PC-9 (cell line): ENCODE measurements at regions not wholly inside any gene's neighbourhood (a gene's known extent, or its start where the extent isn't known, plus 50 kb on each side); places are given as distances from the start of the nearest gene placed in this dataset.

ENCODE experiments used
- BruUV-seq: library from RNA; stranded (reverse); fragments of 400-500 nt; replicated peaks from 2 replicates; lab custom pipeline; 2021; lab: Mats Ljungman, UMichigan
- CTCF ChIA-PET: fragments of 300-600 bp; sonication (Branson Sonifier 250); formaldehyde crosslinking; loops from one replicate; lab custom pipeline; 2022; ENCODE audit warnings: antibody characterized with exemption; lab: Charles Lee
- POLR2A ChIA-PET: fragments of 300-600 bp; sonication (Branson Sonifier 250); formaldehyde crosslinking; loops from one replicate; lab custom pipeline; 2022; ENCODE audit warnings: antibody characterized with exemption; ENCODE audit not compliant: unreplicated experiment; lab: Charles Lee
- DNase-seq, 2 experiments: peaks; one replicate each; pipeline versions ENCODE4 v3.0.0 to v3.0.0-alpha.2; 2015 to 2022; ENCODE audit warnings: mixed read lengths in 1 of 2
- H2AFZ ChIP-seq: fragments of 200-600 bp; sonication (generic); 2 replicates; pipeline ENCODE4 v1.8.1; 2017; ENCODE audit warnings: antibody characterized with exemption
- H3F3A ChIP-seq: fragments of 200-600 bp; sonication (generic); 2 replicates; pipeline ENCODE4 v1.8.1; 2017; ENCODE audit warnings: antibody characterized with exemption, mild to moderate bottlenecking, low read depth; ENCODE audit not compliant: insufficient read depth
- H3K27ac ChIP-seq: fragments of 200-600 bp; sonication (generic); 2 replicates; pipeline ENCODE4 v1.6.1; 2016; ENCODE audit warnings: mixed run types
- H3K27me3 ChIP-seq: fragments of 200-600 bp; sonication (generic); 2 replicates; pipeline ENCODE4 v1.6.1; 2016; ENCODE audit warnings: low read depth, mixed run types; ENCODE audit not compliant: insufficient read depth
- H3K36me3 ChIP-seq: fragments of 200-600 bp; sonication (generic); 2 replicates; pipeline ENCODE4 v1.6.1; 2016; ENCODE audit warnings: low read depth, mixed run types
- H3K4me1 ChIP-seq: fragments of 200-600 bp; sonication (generic); replicated peaks from 2 replicates; pipeline ENCODE4 v1.6.1; 2016; ENCODE audit warnings: mixed run types; ENCODE audit not compliant: insufficient read depth
- H3K4me2 ChIP-seq: fragments of 200-600 bp; sonication (generic); 2 replicates; pipeline ENCODE4 v1.6.1; 2017; ENCODE audit warnings: mixed run types
- H3K4me3 ChIP-seq: fragments of 200-600 bp; sonication (generic); 2 replicates; pipeline ENCODE4 v1.6.1; 2016; ENCODE audit warnings: mixed run types
- H3K79me2 ChIP-seq: fragments of 200-600 bp; sonication (generic); 2 replicates; pipeline ENCODE4 v1.6.1; 2017; ENCODE audit warnings: low read depth, mixed run types
- H3K9me2 ChIP-seq: fragments of 200-600 bp; sonication (generic); 2 replicates; pipeline ENCODE4 v1.8.1; 2017; ENCODE audit warnings: mild to moderate bottlenecking; ENCODE audit not compliant: insufficient read depth
- H3K9me3 ChIP-seq: fragments of 200-600 bp; sonication (generic); 2 replicates; pipeline ENCODE4 v1.8.1; 2016; ENCODE audit warnings: low read depth; ENCODE audit not compliant: insufficient read depth
- H4K20me1 ChIP-seq: fragments of 200-600 bp; sonication (generic); 2 replicates; pipeline ENCODE4 v1.8.1; 2017; ENCODE audit not compliant: insufficient read depth
- EZH2 ChIP-seq: fragments of 200-600 bp; sonication (generic); IDR thresholded peaks from 2 replicates; pipeline ENCODE4 v1.8.0; 2017; ENCODE audit warnings: antibody characterized with exemption, low read depth
- intact Hi-C: fragments of 100-400 bp; cut with micrococcal nuclease; formaldehyde crosslinking; loops from one replicate; pipeline ENCODE4 v1.10.0; 2022; ENCODE audit not compliant: unreplicated experiment
- TF ChIP-seq, protein P1 (sequence below): fragments of 200-600 bp; sonication (generic); conservative IDR thresholded peaks from 2 replicates; pipeline ENCODE4 v1.6.1; 2017; ENCODE audit warnings: mixed run types, antibody characterized with exemption, mild to moderate bottlenecking, moderate library complexity

DNA sequence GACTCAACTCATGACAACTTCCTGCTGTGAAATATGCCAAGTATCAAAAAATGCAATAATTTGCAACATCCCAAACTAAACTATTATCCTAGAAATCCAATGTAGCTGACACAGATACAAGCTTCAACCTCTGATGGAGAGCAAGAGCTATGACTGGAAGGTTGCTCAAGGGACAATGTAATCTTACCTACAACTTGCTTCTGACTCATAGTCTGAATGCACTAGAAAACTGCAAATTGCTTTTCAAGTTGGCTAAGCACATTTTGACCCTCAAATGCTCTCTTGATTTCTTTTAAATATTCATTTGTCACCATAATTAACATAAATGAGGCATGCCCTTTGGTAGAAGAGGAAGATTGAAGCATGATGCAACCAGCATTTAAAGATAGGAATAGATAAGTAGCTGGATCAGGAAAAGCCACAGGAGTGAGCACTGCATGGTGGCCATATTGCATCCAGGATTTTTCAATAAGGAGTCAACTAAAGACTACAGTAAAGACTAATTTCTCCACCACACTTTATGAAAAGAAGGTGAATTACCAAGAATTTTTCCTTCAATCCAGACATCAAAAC, 630.8 kb upstream of the GBE1 start:
- TF ChIP-seq, protein P1, sequence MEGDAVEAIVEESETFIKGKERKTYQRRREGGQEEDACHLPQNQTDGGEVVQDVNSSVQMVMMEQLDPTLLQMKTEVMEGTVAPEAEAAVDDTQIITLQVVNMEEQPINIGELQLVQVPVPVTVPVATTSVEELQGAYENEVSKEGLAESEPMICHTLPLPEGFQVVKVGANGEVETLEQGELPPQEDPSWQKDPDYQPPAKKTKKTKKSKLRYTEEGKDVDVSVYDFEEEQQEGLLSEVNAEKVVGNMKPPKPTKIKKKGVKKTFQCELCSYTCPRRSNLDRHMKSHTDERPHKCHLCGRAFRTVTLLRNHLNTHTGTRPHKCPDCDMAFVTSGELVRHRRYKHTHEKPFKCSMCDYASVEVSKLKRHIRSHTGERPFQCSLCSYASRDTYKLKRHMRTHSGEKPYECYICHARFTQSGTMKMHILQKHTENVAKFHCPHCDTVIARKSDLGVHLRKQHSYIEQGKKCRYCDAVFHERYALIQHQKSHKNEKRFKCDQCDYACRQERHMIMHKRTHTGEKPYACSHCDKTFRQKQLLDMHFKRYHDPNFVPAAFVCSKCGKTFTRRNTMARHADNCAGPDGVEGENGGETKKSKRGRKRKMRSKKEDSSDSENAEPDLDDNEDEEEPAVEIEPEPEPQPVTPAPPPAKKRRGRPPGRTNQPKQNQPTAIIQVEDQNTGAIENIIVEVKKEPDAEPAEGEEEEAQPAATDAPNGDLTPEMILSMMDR = no peak
- no peak for TF ChIP-seq EZH2
- no peak overlapping the region for H2AFZ ChIP-seq
- no peaks in the 10 kb centered on the region for H3K27me3 ChIP-seq
- intact Hi-C loops = no loop called here
- H4K20me1 ChIP-seq = no peaks in the 10 kb centered on the region
- no peak overlapping the region for H3K4me3 ChIP-seq
- no peaks in the 10 kb centered on the region for H3K36me3 ChIP-seq
- no peaks in the 10 kb centered on the region for H3K4me1 ChIP-seq
- H3K27ac ChIP-seq = no peak overlapping the region
- no peaks in the 10 kb centered on the region for H3K9me3 ChIP-seq
- H3F3A ChIP-seq = no peaks in the 10 kb centered on the region
- no peak overlapping the region for H3K4me2 ChIP-seq
- H3K79me2 ChIP-seq = no peaks in the 10 kb centered on the region
- POLR2A ChIA-PET = no interaction called here
- no peak for DNase-seq
- no TSS peak for BruUV-seq
- H3K9me2 ChIP-seq = no peaks in the 10 kb centered on the region
- CTCF ChIA-PET = no interaction called here

DNA sequence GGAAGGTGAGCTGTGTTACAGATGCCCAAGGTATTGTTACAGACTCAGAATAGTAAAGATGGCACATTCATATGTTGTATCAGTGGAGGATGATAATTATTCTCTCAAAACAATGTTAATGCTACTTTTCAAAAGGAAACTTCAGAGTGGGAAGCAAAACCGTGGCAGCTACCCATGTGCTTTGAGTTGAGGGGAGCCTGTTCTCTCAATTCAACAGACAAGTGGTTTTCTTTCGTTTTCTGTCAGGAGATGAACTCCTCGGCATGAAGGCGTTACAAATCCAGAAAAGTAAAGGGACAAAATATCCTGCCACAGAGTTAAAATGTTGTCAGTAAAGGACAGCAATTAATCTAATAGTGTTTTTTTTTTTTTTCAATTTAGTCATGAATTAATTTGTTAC, 629.4 kb upstream of the GBE1 start:
- Histone ChIP-seq H3K4me1 (no peaks in the 10 kb centered on the region), H3K27ac (no peak overlapping the region), H3K36me3 (no peaks in the 10 kb centered on the region), H3F3A (no peaks in the 10 kb centered on the region), H3K9me3 (no peaks in the 10 kb centered on the region), H3K4me2 (no peak overlapping the region), H4K20me1 (no peaks in the 10 kb centered on the region), H3K27me3 (no peaks in the 10 kb centered on the region), H3K4me3 (no peak overlapping the region), H2AFZ (no peak overlapping the region), H3K79me2 (no peaks in the 10 kb centered on the region), H3K9me2 (no peaks in the 10 kb centered on the region)
- BruUV-seq = no TSS peak
- ChIA-PET CTCF (no interaction called here), POLR2A (no interaction called here)
- no peak for DNase-seq
- intact Hi-C loops = no loop called here
- TF ChIP-seq, protein P1 = no peak
- TF ChIP-seq EZH2 = no peak

DNA sequence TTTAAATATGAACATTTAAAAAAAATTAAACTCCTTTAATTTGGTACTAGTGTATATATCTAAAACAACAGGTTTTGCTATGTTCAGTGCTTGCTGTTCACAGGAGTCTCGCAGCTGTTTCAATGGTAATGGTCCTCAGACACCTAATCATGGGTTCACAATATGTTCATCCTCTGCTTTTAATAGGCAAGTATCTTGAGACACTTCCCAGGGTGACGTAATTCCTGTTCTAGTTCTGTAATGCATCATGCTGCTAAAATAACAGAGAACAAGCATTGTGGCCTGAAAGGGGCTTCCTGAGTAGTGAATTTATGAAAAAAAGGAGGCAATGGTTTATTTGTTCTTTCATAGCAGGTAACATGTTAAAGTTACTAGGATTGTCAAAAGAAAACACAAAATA, 625.2 kb upstream of the GBE1 start:
- Histone ChIP-seq H3K4me1 (no peaks in the 10 kb centered on the region), H4K20me1 (no peaks in the 10 kb centered on the region), H3K9me2 (no peaks in the 10 kb centered on the region; the same call in 1 of the 2 replicates), H3K36me3 (no peaks in the 10 kb centered on the region), H3K79me2 (no peaks in the 10 kb centered on the region), H3K4me2 (no peak overlapping the region), H2AFZ (no peak overlapping the region), H3F3A (no peaks in the 10 kb centered on the region; the same call in 1 of the 2 replicates), H3K9me3 (no peaks in the 10 kb centered on the region), H3K4me3 (no peak overlapping the region), H3K27me3 (no peaks in the 10 kb centered on the region), H3K27ac (no peak overlapping the region)
- BruUV-seq = no TSS peak
- DNase-seq = no peak
- CTCF ChIA-PET = no interaction called here
- intact Hi-C loops = no loop called here
- TF ChIP-seq EZH2 = no peak
- TF ChIP-seq, protein P1 = no peak
- POLR2A ChIA-PET = no interaction called here
